Fibroblast of villous mesenchyme (primary cell): ENCODE measurements at regions not wholly inside any gene's neighbourhood (a gene's known extent, or its start where the extent isn't known, plus 50 kb on each side); places are given as distances from the start of the nearest gene placed in this dataset.
A peak's percentile ranks its signal among the peaks of the same experiment; 100 is the strongest.
"Not testable (repeated sequence)": the region's sequence is repeated elsewhere in the genome, so short reads cannot be mapped to it uniquely, and the experiment has no call there.

ENCODE experiments used
- DNase-seq: peaks from one replicate; pipeline ENCODE4 v3.0.0-alpha.2; 2010; ENCODE audit warnings: low read depth
- H3K4me3 ChIP-seq: 2 replicates; pipeline ENCODE4 v1.5.1; 2011; ENCODE audit warnings: low read depth, mild to moderate bottlenecking, low read length
- CTCF ChIP-seq: IDR thresholded peaks from 2 replicates; pipeline ENCODE4 v1.5.1; 2012; ENCODE audit warnings: low read depth, mild to moderate bottlenecking, low read length; ENCODE audit not compliant: insufficient read depth

GRCh38 chr3:127073941-127074820 lies 91.3 kb downstream of the PLXNA1 start:
- TF ChIP-seq CTCF = no peak
- peak; percentile 16 for DNase-seq
- H3K4me3 ChIP-seq = no peak overlapping the region

GRCh38 chr3:127074900-127075360 lies 92.0 kb downstream of the PLXNA1 start:
- no peak for TF ChIP-seq CTCF
- peak; percentile 25 for DNase-seq
- no peak overlapping the region for H3K4me3 ChIP-seq

DNA sequence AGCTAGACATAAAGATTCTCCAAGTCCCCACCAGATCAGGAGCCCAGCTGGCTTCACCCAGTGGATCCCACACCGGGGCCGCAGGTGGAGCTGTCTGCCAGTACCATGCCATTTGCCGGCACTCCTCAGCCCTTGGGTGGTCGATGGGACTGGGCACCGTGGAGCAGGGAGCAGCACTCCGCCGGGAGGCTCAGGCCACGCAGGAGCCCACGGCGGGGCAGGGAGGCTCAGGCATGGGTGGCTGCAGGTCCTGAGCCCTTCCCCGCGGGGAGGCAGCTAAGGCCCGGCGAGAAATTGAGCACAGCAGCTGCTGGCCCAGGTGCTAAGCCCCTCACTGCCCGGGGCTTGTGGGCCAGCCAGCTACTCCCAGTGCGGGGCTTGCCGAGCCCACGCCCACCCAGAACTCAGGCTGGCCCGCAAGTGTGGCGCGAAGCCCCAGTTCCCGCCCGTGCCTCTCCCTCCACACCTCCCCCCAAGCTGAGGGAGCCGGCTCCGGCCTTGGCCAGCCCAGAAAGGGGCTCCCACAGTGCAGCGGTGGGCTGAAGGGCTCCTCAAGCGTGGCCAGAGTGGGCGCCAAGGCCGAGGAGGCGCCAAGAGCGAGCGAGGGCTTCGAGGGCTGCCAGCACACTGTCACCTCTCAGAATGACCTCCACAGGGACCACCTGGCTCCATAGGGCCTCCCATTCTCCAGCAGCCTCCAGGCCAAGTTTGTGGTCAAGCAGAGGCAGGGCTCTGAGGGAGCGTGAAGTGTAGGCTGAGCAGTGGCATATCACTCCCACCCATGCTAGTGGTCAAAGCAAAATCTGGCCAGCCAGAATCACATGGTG lies 93.5 kb downstream of the PLXNA1 start:
- DNase-seq, H3K4me3 ChIP-seq: not testable (repeated sequence)

DNA sequence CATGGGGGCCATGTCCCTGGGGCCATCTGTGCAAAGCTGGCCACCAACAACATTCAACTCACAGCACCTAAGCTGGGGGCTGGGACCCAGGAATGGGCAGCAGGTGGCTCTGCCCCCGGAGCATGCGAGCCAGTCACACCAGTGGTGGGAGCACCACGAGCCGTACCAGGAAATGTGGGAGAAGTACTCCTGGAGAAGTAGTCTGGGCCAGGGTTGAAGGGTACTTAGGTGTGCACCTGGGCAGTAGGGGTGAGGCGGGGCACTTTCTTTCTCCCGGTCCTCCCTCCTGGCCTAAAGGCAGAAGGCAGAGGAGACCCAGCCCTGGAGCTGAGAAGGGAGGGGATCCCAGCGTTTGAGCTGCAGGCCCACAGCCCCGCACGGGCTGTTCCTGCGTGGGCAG lies 94.2 kb downstream of the PLXNA1 start:
- no peak for TF ChIP-seq CTCF
- no peak overlapping the region for H3K4me3 ChIP-seq
- DNase-seq = no peak

GRCh38 chr3:127077505-127078064 lies 94.7 kb downstream of the PLXNA1 start:
- no peak for DNase-seq
- no peak for TF ChIP-seq CTCF
- no peak overlapping the region for H3K4me3 ChIP-seq

DNA sequence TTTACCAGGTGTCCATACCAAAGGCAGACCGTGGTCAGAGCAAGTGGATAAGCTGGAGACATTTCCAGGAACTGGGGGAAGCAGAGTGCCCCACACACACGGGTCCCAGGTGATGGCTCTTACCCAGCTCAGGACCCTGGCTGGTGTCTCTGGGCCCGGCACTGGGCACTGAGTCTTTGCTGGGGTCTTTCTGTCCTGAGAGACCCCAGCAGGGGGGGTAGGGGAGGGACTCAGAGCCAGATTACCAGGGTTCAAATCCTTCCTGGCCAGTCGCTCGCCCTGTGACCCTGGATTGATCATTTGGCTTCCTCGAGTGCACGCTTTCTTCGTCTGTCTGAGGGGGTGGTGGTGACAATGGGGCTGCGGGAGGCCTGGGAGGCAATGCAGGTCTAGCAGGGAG lies 95.7 kb downstream of the PLXNA1 start:
- no peak overlapping the region for H3K4me3 ChIP-seq
- no peak for DNase-seq
- no peak for TF ChIP-seq CTCF

GRCh38 chr3:127079211-127079610 lies 96.3 kb downstream of the PLXNA1 start:
- H3K4me3 ChIP-seq = no peak overlapping the region
- DNase-seq = no peak
- no peak for TF ChIP-seq CTCF
